Naive thymus-derived CD4-positive, alpha-beta T cell (primary cell): ENCODE measurements at regions not wholly inside any gene's neighbourhood (a gene's known extent, or its start where the extent isn't known, plus 50 kb on each side); places are given as distances from the start of the nearest gene placed in this dataset.

Experiments used
- ATAC-seq: fragments of 150-1000 bp; cut with Tn5 transposase; 2 replicates; pipeline ENCODE4 v1.10.0; 2021; ENCODE audit warnings: mild to moderate bottlenecking, moderate library complexity
- CTCF ChIA-PET: fragments of 350-600 bp; sonication (Branson Sonifier 250); formaldehyde crosslinking; loops from one replicate; lab custom pipeline; 2021; ENCODE audit warnings: antibody characterized with exemption; lab: Charles Lee
- POLR2A ChIA-PET: fragments of 350-600 bp; sonication (Branson Sonifier 250); formaldehyde crosslinking; loops from one replicate; lab custom pipeline; 2021; ENCODE audit warnings: antibody characterized with exemption, inconsistent platforms; lab: Charles Lee
- DNase-seq, 9 donors: peaks; one replicate each; pipeline versions ENCODE4 v3.0.0 to v3.0.0-alpha.2; 2020 to 2022; ENCODE audit warnings: mixed read lengths in 1 of 9
- H3K27ac ChIP-seq: one replicate; pipeline ENCODE4 v1.7.0; 2013; ENCODE audit warnings: mild to moderate bottlenecking, low read depth, low read length, moderate library complexity
- H3K27me3 ChIP-seq, 2 donors: one replicate each; pipeline ENCODE4 v1.7.0; 2013; ENCODE audit warnings: low read length in 2 of 2, mild to moderate bottlenecking in 2 of 2, moderate library complexity in 2 of 2; ENCODE audit not compliant: control insufficient read depth in 2 of 2, insufficient read depth in 2 of 2
- H3K36me3 ChIP-seq, 3 experiments: 1 replicate in 2 of 3; 2 replicates in 1 of 3; pipeline ENCODE4 v1.7.0; 2013; ENCODE audit warnings: low read length in 3 of 3, mild to moderate bottlenecking in 3 of 3, moderate library complexity in 1 of 3; ENCODE audit not compliant: insufficient read depth in 3 of 3, control insufficient read depth in 2 of 3
- H3K4me1 ChIP-seq, 2 donors: one replicate each; pipeline ENCODE4 v1.7.0; 2013; ENCODE audit warnings: low read length in 2 of 2, mild to moderate bottlenecking in 2 of 2, moderate library complexity in 1 of 2; ENCODE audit not compliant: control insufficient read depth in 2 of 2, insufficient read depth in 2 of 2
- H3K4me3 ChIP-seq: 2 replicates; pipeline ENCODE4 v1.7.0; 2013; ENCODE audit warnings: mild to moderate bottlenecking, low read length
- H3K9me3 ChIP-seq, 3 experiments: 1 replicate in 2 of 3; 2 replicates in 1 of 3; pipeline ENCODE4 v1.7.0; 2013; ENCODE audit warnings: low read length in 3 of 3; ENCODE audit not compliant: control insufficient read depth in 2 of 3
- H3K27ac Mint-ChIP-seq, 9 donors: one replicate each; pipeline ENCODE4 v1.8.0; 2020 to 2022; ENCODE audit warnings: mixed read lengths in 9 of 9, mild to moderate bottlenecking in 8 of 9, moderate library complexity in 5 of 9, inconsistent platforms in 2 of 9
- H3K27me3 Mint-ChIP-seq, 5 donors: one replicate each; pipeline ENCODE4 v1.8.0; 2021 to 2022; ENCODE audit warnings: mixed read lengths in 5 of 5, mild to moderate bottlenecking in 1 of 5
- H3K36me3 Mint-ChIP-seq, 5 donors: one replicate each; pipeline ENCODE4 v1.8.0; 2020 to 2022; ENCODE audit warnings: mixed read lengths in 5 of 5, mild to moderate bottlenecking in 3 of 5, inconsistent platforms in 1 of 5
- H3K4me1 Mint-ChIP-seq, 7 donors: one replicate each; pipeline ENCODE4 v1.8.0; 2020 to 2022; ENCODE audit warnings: mixed read lengths in 7 of 7, mild to moderate bottlenecking in 3 of 7, inconsistent platforms in 1 of 7
- H3K4me3 Mint-ChIP-seq, 10 donors: one replicate each; pipeline ENCODE4 v1.8.0; 2020 to 2022; ENCODE audit warnings: mild to moderate bottlenecking in 10 of 10, mixed read lengths in 10 of 10, moderate library complexity in 6 of 10, inconsistent platforms in 2 of 10
- H3K9me3 Mint-ChIP-seq, 11 donors: one replicate each; pipeline ENCODE4 v1.8.0; 2020 to 2022; ENCODE audit warnings: mixed read lengths in 11 of 11, mild to moderate bottlenecking in 4 of 11, inconsistent platforms in 1 of 11, moderate library complexity in 1 of 11
- intact Hi-C, 2 donors: fragments of 100-400 bp; cut with micrococcal nuclease; formaldehyde crosslinking; loops; one replicate each; pipeline ENCODE4 v1.15.1; 2023

DNA sequence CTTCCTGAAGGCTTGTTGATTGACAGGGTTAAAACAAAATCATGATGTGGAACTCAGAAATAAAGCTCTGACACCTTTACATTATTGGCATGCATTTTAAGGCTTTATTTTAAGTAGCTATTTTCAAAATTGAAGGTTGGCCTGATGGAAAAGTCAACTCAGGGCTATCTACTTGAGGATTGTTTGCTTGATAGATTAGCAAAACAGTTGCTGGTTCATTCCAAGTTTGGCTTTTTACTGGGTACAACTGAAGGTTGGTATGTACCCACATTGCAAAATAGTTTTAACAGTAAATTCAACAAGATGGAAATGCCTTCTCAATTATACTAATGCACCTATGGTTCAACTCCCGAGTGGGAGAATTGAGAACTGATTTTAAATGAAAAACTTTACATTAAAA is 161.8 kb upstream of the ELL2 start:
- CTCF ChIA-PET = no interaction called here
- Histone ChIP-seq H3K27ac (no peak overlapping the region), H3K27me3 (no peaks in the 10 kb centered on the region), H3K4me1 (no peaks in the 10 kb centered on the region), H3K4me3 (no peak overlapping the region), H3K36me3 (no peaks in the 10 kb centered on the region), H3K9me3 (no peaks in the 10 kb centered on the region)
- Mint-ChIP-seq H3K27me3 (peaks cover 12 to 15% (median 13%) of the 10 kb centered on the region in 5 donors), H3K27ac (no peak overlapping the region), H3K4me1 (no peaks in the 10 kb centered on the region), H3K36me3 (no peaks in the 10 kb centered on the region), H3K4me3 (no peak overlapping the region), H3K9me3 (peaks cover 0 to 1% (median 0%) of the 10 kb centered on the region in 11 donors)
- no peak for DNase-seq
- no peak for ATAC-seq
- POLR2A ChIA-PET = no interaction called here
- intact Hi-C loops = no loop called here

DNA sequence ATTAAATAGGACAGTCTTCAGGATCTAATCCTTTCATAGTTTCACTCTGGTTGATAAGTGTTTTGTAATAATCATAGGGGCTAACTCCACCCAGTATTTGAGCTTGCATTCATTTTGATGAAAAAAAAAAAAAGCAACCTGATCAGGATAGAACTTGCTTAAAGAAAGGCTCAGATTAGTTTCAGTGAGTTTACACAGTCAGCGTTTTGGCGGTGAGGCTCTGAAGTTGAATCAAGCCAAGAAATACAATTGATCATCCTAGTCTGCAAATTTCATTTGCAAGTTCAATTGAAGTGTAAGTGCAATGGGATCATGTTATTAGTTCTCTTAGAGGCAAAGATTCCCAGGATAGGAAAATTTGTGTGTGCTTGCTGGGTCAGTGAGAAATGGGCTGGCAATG is 159.7 kb upstream of the ELL2 start:
- DNase-seq (no peak), ATAC-seq (no peak)
- ChIA-PET CTCF (no interaction called here), POLR2A (no interaction called here)
- H3K4me1 ChIP-seq = no peaks in the 10 kb centered on the region
- H3K9me3 Mint-ChIP-seq = no peaks in the 10 kb centered on the region
- no peaks in the 10 kb centered on the region for H3K36me3 Mint-ChIP-seq
- H3K4me3 Mint-ChIP-seq = no peak overlapping the region
- H3K9me3 ChIP-seq = no peaks in the 10 kb centered on the region
- H3K27ac Mint-ChIP-seq = no peak overlapping the region
- H3K27me3 Mint-ChIP-seq = peaks cover 3 to 12% (median 5%) of the 10 kb centered on the region in 5 donors
- H3K27me3 ChIP-seq = no peaks in the 10 kb centered on the region
- intact Hi-C loops = no loop called here
- no peak overlapping the region for H3K27ac ChIP-seq
- H3K36me3 ChIP-seq = no peaks in the 10 kb centered on the region
- H3K4me3 ChIP-seq = no peak overlapping the region
- H3K4me1 Mint-ChIP-seq = no peaks in the 10 kb centered on the region

DNA sequence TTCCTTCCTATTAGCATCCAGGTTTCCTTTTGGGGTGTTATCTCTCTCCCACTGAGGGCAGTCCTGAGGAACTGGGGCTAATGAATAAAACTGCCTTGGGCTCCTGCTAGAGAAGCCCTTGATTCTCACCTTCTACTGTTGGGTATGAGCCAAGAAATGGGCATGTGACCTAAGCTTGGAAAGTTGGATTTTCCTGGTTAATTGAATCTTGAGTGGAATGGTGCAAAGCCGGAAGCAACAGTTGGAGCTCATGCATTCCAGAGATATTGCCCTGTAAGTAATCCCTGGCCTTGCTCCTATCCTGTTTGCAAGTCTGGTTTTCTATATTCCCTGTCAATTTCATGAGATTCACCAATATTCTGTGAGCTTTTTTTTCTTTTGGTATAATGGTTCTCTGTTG is 158.5 kb upstream of the ELL2 start:
- intact Hi-C loops = no loop called here
- ATAC-seq (no peak), DNase-seq (no peak)
- Mint-ChIP-seq H3K36me3 (no peaks in the 10 kb centered on the region), H3K9me3 (no peaks in the 10 kb centered on the region), H3K27me3 (peaks cover 0 to 3% (median 0%) of the 10 kb centered on the region in 5 donors), H3K4me3 (no peak overlapping the region), H3K4me1 (peaks cover 0 to 8% (median 4%) of the 10 kb centered on the region in 7 donors), H3K27ac (no peak overlapping the region)
- H3K27ac ChIP-seq = no peak overlapping the region
- H3K9me3 ChIP-seq = no peaks in the 10 kb centered on the region
- H3K4me3 ChIP-seq = no peak overlapping the region
- H3K4me1 ChIP-seq = no peaks in the 10 kb centered on the region
- H3K27me3 ChIP-seq = no peaks in the 10 kb centered on the region
- CTCF ChIA-PET = interaction anchor here (0.8 kb wide), 1 partner anchor 15 kb away, joined by 3 read pairs; no protein-coding TSS in a partner anchor
- POLR2A ChIA-PET = no interaction called here
- H3K36me3 ChIP-seq = no peaks in the 10 kb centered on the region

DNA sequence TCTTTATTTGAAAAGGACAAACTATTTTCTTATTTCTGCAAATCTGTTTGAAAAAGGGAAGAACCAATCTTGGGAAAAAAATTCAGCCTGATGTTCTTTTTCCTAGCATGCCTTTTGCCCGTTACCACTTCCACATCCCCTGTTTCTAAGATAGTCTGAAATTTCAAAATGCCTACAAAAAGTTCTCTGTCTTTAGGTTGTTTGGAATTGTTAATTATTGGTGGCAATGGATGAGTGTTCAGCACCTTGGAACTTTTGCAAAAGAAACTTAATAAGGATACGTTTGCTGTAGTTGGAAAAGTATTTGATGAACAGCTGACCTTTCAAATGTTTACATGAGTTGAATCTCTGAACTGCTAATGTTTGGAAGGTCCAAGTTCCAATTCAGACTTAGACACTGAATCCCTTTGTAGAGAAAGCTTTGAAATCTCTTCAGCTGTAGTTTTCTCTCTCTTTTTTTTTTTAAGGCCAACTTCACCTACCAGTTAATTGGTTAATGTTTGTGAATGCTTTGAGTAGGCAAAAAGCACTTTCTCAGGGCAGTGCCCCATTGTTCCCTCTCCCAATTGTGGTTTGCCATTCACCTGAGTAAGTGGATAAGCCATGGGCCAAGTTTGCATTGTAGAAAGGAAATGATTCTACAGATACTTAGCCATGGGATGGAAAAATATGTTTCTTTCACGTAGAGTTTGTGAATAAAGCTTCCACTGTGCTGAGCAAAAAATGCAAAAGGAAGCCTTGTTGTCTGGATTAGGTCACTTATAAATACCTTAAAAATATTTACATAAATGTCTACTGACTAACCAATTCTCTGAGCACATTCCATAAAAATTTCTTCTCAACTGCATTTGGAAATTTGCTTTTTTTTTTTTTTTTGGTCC is 156.4 kb upstream of the ELL2 start:
- CTCF ChIA-PET = no interaction called here

DNA sequence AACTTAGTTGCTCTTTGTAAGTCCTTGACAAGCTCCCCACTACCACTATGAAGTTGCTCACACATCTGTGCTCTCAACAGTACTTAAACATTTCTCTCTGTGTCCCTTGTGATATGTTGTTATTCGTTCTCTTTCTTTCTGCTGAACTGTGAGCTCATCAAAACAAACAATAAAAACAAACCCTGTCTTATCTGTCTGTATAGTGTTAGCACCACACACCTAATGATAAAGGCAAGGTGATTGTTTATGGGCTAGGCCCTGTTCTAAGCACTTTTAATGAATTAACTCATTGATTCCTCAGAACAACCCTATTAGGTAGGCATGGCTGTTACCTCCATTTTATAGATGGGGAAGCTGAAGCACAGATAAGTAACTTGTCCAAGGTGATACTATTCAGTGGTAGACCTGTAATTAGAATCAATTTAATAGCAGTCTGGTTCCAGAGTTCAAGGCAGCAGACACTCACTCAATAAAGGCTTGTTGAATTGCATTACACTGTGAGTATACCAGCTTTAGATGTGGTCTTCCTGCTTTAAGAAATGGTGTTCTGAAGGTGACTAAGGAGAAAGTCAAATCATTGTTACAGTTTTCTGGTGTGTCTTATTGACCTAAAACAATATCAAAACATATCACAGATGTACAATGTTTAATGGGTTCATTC is 153.6 kb upstream of the ELL2 start:
- Mint-ChIP-seq H3K9me3 (no peaks in the 10 kb centered on the region), H3K4me1 (peaks cover 0 to 25% (median 4%) of the 10 kb centered on the region in 7 donors), H3K27ac (peak overlapping the region in 1 of 9 donors; percentile 47), H3K36me3 (no peaks in the 10 kb centered on the region), H3K27me3 (no peaks in the 10 kb centered on the region), H3K4me3 (no peak overlapping the region)
- intact Hi-C loops = no loop called here
- Histone ChIP-seq H3K4me3 (no peak overlapping the region), H3K4me1 (no peaks in the 10 kb centered on the region), H3K27ac (no peak overlapping the region), H3K36me3 (no peaks in the 10 kb centered on the region), H3K9me3 (no peaks in the 10 kb centered on the region), H3K27me3 (no peaks in the 10 kb centered on the region)
- DNase-seq (no peak), ATAC-seq (no peak)
- CTCF ChIA-PET = interaction anchor here (0.6 to 0.7 kb wide), 2 partner anchors 84 to 104 kb away, joined by 3 read pairs; no protein-coding TSS in a partner anchor
- POLR2A ChIA-PET = no interaction called here

More for the DNA sequence above, 156.4 kb upstream of the ELL2 start:
- Mint-ChIP-seq H3K4me3 (no peak overlapping the region), H3K27ac (no peak overlapping the region), H3K27me3 (no peaks in the 10 kb centered on the region), H3K36me3 (no peaks in the 10 kb centered on the region), H3K4me1 (peaks cover 0 to 21% (median 4%) of the 10 kb centered on the region in 7 donors), H3K9me3 (no peaks in the 10 kb centered on the region)
- intact Hi-C loops = no loop called here
- Histone ChIP-seq H3K9me3 (no peaks in the 10 kb centered on the region), H3K4me1 (no peaks in the 10 kb centered on the region), H3K36me3 (no peaks in the 10 kb centered on the region), H3K27me3 (no peaks in the 10 kb centered on the region), H3K4me3 (no peak overlapping the region), H3K27ac (no peak overlapping the region)
- DNase-seq (no peak), ATAC-seq (no peak)
- POLR2A ChIA-PET = no interaction called here

DNA sequence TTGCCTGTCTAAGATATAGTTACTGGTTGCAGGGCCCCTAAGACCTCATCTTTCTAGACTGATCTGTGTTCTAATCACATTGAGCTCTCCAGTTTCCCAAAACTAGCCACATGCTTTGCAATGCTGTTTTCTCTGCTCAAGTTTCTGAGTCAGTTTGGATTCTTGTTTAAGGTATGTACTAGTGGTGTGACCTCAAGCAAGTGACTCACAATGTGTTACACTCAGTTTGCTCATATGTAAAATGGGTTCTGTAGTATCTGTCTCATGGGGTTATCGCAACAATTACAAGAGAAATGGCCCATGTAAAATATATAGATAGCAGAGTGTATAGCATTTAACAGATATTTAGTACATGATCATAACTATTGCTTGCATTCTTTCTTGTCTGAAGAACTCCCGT is 153.1 kb upstream of the ELL2 start:
- Histone ChIP-seq H3K36me3 (no peaks in the 10 kb centered on the region), H3K27me3 (no peaks in the 10 kb centered on the region), H3K27ac (no peak overlapping the region), H3K9me3 (no peaks in the 10 kb centered on the region), H3K4me1 (no peaks in the 10 kb centered on the region), H3K4me3 (no peak overlapping the region)
- ATAC-seq = no peak
- Mint-ChIP-seq H3K27me3 (peaks cover 0 to under 1% (median 0%) of the 10 kb centered on the region in 5 donors), H3K27ac (no peak overlapping the region), H3K9me3 (no peaks in the 10 kb centered on the region), H3K4me3 (no peak overlapping the region), H3K36me3 (no peaks in the 10 kb centered on the region), H3K4me1 (peaks cover 0 to 25% (median 4%) of the 10 kb centered on the region in 7 donors)
- ChIA-PET POLR2A (no interaction called here), CTCF (interaction anchor here (0.6 kb wide), 1 partner anchor 84 kb away, joined by 3 read pairs; no protein-coding TSS in a partner anchor)
- intact Hi-C loops = no loop called here
- DNase-seq = no peak
